ENCODE measurements at regions not wholly inside any gene's neighbourhood (a gene's known extent, or its start where the extent isn't known, plus 50 kb on each side); places are given as distances from the start of the nearest gene placed in this dataset.
"Not testable (repeated sequence)": the region's sequence is repeated elsewhere in the genome, so short reads cannot be mapped to it uniquely, and the experiment has no call there.

GRCh38 chr13:104979281-104980030 lies 1556.0 kb downstream of the EFNB2 start:
- DNase-seq = no peak

GRCh38 chr13:104976986-104977385 lies 1558.5 kb downstream of the EFNB2 start:
- DNase-seq = no peak

GRCh38 chr13:104975272-104975671 lies 1560.2 kb downstream of the EFNB2 start:
- no peak for DNase-seq

- no peak for DNase-seq
These were observed 1566.6 kb downstream of the EFNB2 start for GRCh38 chr13:104968876-104969275.

- no peak for DNase-seq
These were observed 1567.4 kb downstream of the EFNB2 start for GRCh38 chr13:104967836-104968630.

- DNase-seq = no peak
These were observed 1568.1 kb downstream of the EFNB2 start for GRCh38 chr13:104967376-104967775.

- no peak for DNase-seq
These were observed 1573.1 kb downstream of the EFNB2 start for GRCh38 chr13:104962411-104962810.

GRCh38 chr13:104961246-104961645 lies 1574.2 kb downstream of the EFNB2 start:
- no peak for DNase-seq

- no peak for DNase-seq
These were observed 1581.3 kb downstream of the EFNB2 start for GRCh38 chr13:104954210-104954609.

- DNase-seq = no peak
These were observed 1581.9 kb downstream of the EFNB2 start for GRCh38 chr13:104953588-104953987.

GRCh38 chr13:104949840-104950740 lies 1585.4 kb downstream of the EFNB2 start:
- DNase-seq = no peak

GRCh38 chr13:104944176-104944575 lies 1591.3 kb downstream of the EFNB2 start:
- no peak for DNase-seq

- no peak for DNase-seq
These were observed 1592.1 kb downstream of the EFNB2 start for GRCh38 chr13:104943331-104943730.

- no peak for DNase-seq
These were observed 1597.6 kb downstream of the EFNB2 start for GRCh38 chr13:104937881-104938280.

GRCh38 chr13:104936304-104936703 lies 1599.2 kb downstream of the EFNB2 start:
- no peak for DNase-seq

- not testable (repeated sequence) for DNase-seq
These were observed 1614.9 kb downstream of the EFNB2 start for GRCh38 chr13:104920513-104920912.

GRCh38 chr13:104920091-104920490 lies 1615.4 kb downstream of the EFNB2 start:
- DNase-seq = no peak

- DNase-seq = no peak
These were observed 1635.2 kb downstream of the EFNB2 start for GRCh38 chr13:104900191-104900817.

GRCh38 chr13:104898484-104898883 lies 1637.0 kb downstream of the EFNB2 start:
- DNase-seq = no peak

GRCh38 chr13:104895521-104895920 lies 1639.9 kb downstream of the EFNB2 start:
- no peak for DNase-seq

GRCh38 chr13:104875038-104875754 lies 1660.3 kb downstream of the EFNB2 start:
- DNase-seq = no peak

- no peak for DNase-seq
These were observed 1663.3 kb downstream of the EFNB2 start for GRCh38 chr13:104872153-104872552.

Measured in DMS153 (cell line).